Glutamatergic neuron (in vitro differentiated cells): ENCODE measurements at regions not wholly inside any gene's neighbourhood (a gene's known extent, or its start where the extent isn't known, plus 50 kb on each side); places are given as distances from the start of the nearest gene placed in this dataset.

ENCODE experiments used
- DNase-seq: peaks from one replicate; pipeline ENCODE4 v3.0.0; 2022
- H3K27ac Mint-ChIP-seq: one replicate; pipeline ENCODE4 v1.8.0; 2020; ENCODE audit warnings: mild to moderate bottlenecking, mixed read lengths, inconsistent platforms; ENCODE audit not compliant: unreplicated experiment
- H3K27me3 Mint-ChIP-seq: one replicate; pipeline ENCODE4 v1.8.0; 2020; ENCODE audit warnings: mild to moderate bottlenecking, moderate library complexity, mixed read lengths, inconsistent platforms; ENCODE audit not compliant: unreplicated experiment
- H3K36me3 Mint-ChIP-seq: one replicate; pipeline ENCODE4 v1.8.0; 2020; ENCODE audit warnings: mild to moderate bottlenecking, mixed read lengths, inconsistent platforms; ENCODE audit not compliant: unreplicated experiment
- H3K4me1 Mint-ChIP-seq: one replicate; pipeline ENCODE4 v1.8.0; 2020; ENCODE audit warnings: mild to moderate bottlenecking, low read depth, mixed read lengths, inconsistent platforms; ENCODE audit not compliant: unreplicated experiment
- H3K4me3 Mint-ChIP-seq: one replicate; pipeline ENCODE4 v1.8.0; 2020; ENCODE audit warnings: mild to moderate bottlenecking, mixed read lengths, inconsistent platforms; ENCODE audit not compliant: unreplicated experiment
- H3K9me3 Mint-ChIP-seq: one replicate; pipeline ENCODE4 v1.8.0; 2020; ENCODE audit warnings: mild to moderate bottlenecking, moderate library complexity, mixed read lengths, inconsistent platforms; ENCODE audit not compliant: unreplicated experiment
- CTCF ChIP-seq: fragments of 200-600 bp; sonication (generic); IDR thresholded peaks from one replicate; pipeline ENCODE4 v1.5.0; 2021; ENCODE audit not compliant: partially characterized antibody, unreplicated experiment

GRCh38 chr5:104626122-104626521, 1063.5 kb upstream of the NUDT12 start:
- no peaks in the 10 kb centered on the region for H3K36me3 Mint-ChIP-seq
- H3K4me1 Mint-ChIP-seq: peaks cover 6% of the 10 kb centered on the region
- DNase-seq: no peak
- H3K27ac Mint-ChIP-seq: no peak overlapping the region
- TF ChIP-seq CTCF: no peak
- H3K9me3 Mint-ChIP-seq: no peaks in the 10 kb centered on the region
- H3K27me3 Mint-ChIP-seq: no peaks in the 10 kb centered on the region
- no peak overlapping the region for H3K4me3 Mint-ChIP-seq

GRCh38 chr5:104612005-104612404, 1049.4 kb upstream of the NUDT12 start:
- peak overlapping the region; percentile 13 for H3K4me3 Mint-ChIP-seq

GRCh38 chr5:104611135-104611767, 1048.7 kb upstream of the NUDT12 start:
- peak overlapping the region; percentile 40 for H3K27ac Mint-ChIP-seq
- no peak for TF ChIP-seq CTCF
- no peak for DNase-seq
- no peaks in the 10 kb centered on the region for H3K27me3 Mint-ChIP-seq
- H3K4me1 Mint-ChIP-seq: peaks cover 32% of the 10 kb centered on the region
- no peaks in the 10 kb centered on the region for H3K9me3 Mint-ChIP-seq
- no peaks in the 10 kb centered on the region for H3K36me3 Mint-ChIP-seq
- H3K4me3 Mint-ChIP-seq: no peak overlapping the region

More at GRCh38 chr5:104612005-104612404, 1049.4 kb upstream of the NUDT12 start:
- H3K27me3 Mint-ChIP-seq: no peaks in the 10 kb centered on the region
- no peak for DNase-seq
- no peak for TF ChIP-seq CTCF
- H3K36me3 Mint-ChIP-seq: no peaks in the 10 kb centered on the region
- H3K4me1 Mint-ChIP-seq: peaks cover 31% of the 10 kb centered on the region
- H3K27ac Mint-ChIP-seq: peak overlapping the region; percentile 49
- no peaks in the 10 kb centered on the region for H3K9me3 Mint-ChIP-seq

- Mint-ChIP-seq H3K4me3 (no peak overlapping the region), H3K27me3 (no peaks in the 10 kb centered on the region), H3K27ac (no peak overlapping the region), H3K36me3 (peaks cover 6% of the 10 kb centered on the region), H3K4me1 (peaks cover 12% of the 10 kb centered on the region), H3K9me3 (peaks cover 2% of the 10 kb centered on the region)
- no peak for TF ChIP-seq CTCF
- DNase-seq: no peak
Observed at GRCh38 chr5:104606258-104606829, 1043.8 kb upstream of the NUDT12 start.

GRCh38 chr5:104599726-104600125, 1037.1 kb upstream of the NUDT12 start:
- Mint-ChIP-seq H3K4me3 (no peak overlapping the region), H3K4me1 (peaks cover 13% of the 10 kb centered on the region), H3K27me3 (no peaks in the 10 kb centered on the region), H3K36me3 (peaks cover 6% of the 10 kb centered on the region), H3K27ac (peak overlapping the region; percentile 83), H3K9me3 (peaks cover 2% of the 10 kb centered on the region)
- DNase-seq: no peak
- TF ChIP-seq CTCF: no peak
